DLD1 (cell line): ENCODE measurements at regions not wholly inside any gene's neighbourhood (a gene's known extent, or its start where the extent isn't known, plus 50 kb on each side); places are given as distances from the start of the nearest gene placed in this dataset.

Source experiments
- in situ Hi-C: cut with HindIII; loops from 2 replicates; pipeline ENCODE4 v1.10.0; 2017; ENCODE audit warnings: low sequenced_read_pairs

DNA sequence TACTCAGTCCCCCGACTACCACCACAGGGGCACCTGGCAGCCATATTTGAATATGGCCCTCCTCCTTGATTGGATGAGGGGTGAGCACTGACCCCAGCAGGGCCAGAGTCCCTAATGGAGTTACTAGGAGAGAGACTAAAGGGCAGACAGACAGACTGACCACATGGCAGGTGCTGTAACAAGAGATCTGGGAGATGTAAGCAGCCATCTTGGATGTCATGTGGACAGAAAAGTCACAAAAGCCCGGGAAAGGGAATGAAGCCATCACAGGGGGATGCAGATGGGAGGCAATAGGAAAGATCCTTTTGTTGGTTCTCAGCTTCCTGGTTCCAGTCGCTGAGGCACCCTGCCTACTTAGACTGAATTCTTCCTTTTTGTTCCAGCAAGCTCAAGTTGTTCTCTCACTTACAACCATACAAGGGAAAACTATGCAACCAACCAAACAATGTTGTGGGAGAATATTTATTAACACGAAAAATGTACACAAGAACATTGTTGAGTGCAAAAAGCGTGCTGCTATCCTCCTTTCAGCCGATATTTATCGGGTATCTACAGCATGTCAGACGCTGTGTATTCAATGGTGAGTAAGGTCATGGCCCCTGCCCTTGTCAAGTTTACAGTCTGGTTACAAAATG, 511.6 kb upstream of the PROK2 start:
- in situ Hi-C loops: no loop called here

DNA sequence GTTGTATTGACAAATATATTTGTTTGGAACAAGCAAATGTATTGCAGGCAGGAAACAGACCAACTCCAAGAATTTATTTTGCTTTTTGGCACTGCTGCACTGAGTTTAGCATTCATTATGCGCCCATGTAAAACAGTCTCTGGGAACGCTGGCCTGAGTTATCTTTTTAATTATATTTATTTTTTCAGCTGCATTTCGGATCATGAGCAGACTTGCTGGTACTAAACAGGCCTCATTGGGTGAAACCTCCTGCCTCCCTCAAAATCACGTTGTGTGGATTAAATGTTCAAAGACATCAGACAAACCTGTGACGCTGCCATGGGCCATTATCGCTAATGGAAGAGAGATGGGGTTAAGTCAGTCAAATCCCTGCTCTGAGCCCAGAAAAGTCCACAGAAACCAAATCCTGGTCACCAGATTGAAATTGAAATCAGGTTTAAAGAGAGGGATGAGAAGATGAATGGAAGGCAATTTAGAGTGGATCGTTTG, 511.1 kb upstream of the PROK2 start:
- in situ Hi-C loops: no loop called here

DNA sequence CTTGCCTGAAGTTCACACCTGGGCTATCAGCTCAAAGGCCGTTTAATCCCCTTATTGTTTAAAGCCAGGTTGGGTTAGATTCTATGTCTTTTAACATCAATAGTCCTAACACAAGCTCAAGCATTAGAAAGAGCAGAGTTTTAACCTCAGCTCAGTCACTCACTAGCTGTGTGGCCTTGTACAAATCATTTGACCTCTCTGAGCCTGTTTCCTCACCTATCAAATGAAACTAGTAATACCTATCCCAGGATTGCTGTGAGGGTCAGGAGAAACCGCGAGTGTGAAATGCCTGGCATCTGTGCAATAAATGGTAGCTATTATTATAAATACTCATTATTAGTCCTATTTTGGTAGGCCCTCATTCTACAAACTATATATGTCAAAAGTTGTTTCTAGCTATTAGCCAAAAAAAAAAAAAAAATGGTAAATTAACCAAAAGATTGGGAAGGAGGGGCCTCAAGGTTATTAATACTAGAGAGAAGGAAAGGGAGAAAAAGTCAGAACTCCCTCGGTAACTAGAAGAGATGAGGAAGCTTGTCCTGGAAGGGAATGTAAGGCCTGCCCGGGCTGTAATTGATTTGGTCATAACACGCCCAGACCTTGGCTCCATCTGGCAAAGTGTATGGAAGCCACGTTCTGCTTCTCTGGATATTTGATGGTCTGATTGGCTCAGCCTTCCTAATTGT, 510.5 kb upstream of the PROK2 start:
- in situ Hi-C loops: no loop called here

DNA sequence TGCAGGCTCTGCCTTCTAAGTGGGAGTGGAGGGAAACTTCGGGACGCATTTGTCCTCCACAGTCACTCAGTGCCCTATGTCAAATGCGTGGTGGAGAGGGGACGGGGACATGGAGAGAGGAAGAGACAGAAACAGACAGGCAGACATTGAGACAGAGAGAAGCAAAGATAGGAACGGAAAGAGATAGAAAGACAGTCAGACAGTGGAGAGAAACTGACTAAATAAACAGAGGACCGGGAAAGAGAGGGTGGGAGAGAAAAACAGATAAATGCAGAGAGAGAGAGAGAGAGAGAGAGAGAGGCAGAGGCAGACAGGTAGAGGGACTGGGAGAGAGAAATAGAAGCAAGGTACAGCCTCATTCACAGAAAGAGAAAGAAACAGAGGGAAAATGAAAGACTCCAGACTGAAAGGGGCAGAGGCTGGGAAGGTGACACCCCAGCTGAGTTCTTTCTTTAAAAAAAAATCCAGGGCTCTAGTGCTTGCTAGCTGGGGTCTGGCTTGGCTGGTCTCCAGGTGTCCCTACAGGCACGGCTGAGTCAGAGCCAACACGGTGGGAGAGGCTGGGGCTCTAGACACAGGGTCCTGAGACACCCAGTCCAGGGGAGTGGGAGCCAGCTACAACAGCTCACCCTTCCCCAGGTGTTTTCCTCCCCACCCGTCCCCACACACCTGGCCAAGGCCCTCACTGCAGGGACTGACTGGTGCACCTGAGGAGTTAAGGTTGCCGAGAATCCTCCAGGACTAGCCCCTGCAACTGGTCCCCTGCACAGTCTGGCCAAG, 506.1 kb upstream of the PROK2 start:
- in situ Hi-C loops: no loop called here

DNA sequence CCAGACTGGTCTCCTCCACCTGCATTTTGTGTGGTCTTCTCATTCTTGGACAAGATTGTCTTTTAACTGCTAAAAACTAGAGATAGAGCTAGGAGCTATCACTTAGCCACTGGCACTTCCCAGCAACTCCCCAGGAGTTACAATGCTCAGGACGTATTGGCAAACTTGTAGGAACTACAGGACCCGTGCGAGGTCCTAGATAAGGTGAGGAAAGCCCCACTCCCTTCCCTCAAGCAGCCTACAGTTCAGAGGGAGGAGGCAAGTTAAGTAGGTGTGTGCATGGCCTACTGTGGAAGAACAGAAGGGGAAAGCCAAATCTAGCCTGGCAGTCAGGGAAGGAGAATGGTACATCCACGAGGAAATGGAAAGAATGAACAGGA, 504.7 kb upstream of the PROK2 start:
- in situ Hi-C loops: no loop called here

DNA sequence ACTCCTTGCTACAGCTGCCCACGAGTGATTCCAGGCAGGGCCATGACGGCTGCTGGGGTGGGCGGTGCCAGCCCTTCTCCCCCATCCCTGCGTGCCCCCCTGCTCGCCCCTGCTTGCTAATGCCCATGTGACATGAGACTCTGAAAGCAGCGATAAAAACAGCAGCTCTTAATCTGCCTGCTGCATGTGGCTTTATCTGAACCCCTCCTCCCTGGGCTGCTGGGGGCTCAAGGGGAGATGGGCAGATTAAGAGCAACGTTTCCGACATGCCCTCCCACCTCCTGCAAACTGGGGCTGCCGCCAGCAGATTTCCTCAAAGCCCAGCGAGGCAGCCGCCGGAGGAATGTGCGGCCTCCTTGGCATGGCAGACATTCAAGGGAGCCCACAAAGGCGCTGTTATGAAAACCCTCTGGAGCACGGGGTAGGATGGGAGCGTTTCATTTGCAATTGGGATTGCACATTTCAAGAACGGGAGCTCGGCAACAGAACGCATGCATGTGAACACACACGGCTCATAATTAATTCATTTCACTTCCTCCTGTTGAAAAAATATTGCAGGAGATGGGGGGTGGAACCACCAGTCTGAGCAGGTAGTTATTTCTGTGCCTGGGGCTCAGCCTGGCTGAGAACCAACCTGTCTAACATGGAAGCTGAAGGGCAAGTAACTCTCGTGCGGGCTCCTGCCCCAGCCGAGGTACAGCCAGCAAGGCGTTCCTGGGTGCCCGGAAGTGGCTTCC, 504.2 kb upstream of the PROK2 start:
- in situ Hi-C loops: no loop called here

DNA sequence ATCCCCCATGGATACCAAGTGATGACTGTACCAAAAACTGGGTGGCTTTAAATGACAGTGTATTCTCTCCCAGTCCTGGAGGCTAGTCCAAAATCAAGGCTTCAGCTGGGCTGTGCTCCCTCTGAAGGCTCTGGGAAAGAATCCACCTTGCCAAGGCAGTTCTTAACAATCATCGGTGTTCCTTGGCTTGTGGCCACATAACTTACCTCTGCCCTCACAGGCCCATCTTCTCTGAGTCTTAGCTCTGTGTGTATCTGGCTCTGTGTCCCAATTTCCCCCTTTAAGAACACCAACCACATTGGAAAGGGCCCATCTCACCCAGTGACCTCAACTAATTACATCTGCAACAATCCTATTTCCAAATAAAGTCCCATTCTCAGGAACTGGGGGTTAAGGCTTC, 503.0 kb upstream of the PROK2 start:
- in situ Hi-C loops: no loop called here

DNA sequence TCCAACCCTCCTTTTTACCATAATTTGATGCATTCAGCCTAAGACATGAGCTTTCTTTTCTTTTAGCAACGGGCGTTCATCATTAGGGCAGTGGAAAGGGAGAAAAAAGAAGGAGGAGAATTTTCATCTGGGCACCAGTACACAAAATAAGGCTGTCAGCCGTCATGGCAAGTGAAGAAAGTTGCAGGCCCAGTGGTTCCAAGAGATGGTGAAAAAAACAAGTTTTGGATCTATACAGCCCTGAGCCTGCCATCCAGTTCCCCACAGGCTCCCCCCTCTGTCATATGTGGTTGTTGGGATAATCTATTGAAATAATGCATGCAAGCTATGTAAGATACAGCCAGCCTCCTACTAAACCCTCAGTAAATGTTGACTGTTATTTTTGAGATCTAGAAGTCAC, 500.6 kb upstream of the PROK2 start:
- in situ Hi-C loops: no loop called here

DNA sequence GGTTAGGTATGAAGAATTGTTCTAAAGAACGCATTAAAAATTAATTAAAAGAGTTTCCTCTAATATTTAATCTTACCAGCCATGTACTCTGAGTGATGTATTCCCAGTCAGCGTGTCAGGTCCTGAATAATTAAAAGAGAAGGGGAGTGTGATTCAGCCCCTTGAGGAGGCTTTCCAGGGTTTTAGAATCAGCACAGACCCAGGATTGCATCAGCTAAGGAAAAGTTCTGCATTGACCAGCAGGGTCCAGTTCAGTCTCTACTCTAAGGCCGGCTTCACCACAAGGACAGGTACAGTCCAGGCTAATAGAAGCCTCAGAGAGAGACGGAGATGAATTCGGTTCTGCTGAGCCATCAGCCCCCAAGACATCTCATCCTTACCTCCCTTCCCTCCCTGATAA, 499.5 kb upstream of the PROK2 start:
- in situ Hi-C loops: no loop called here

DNA sequence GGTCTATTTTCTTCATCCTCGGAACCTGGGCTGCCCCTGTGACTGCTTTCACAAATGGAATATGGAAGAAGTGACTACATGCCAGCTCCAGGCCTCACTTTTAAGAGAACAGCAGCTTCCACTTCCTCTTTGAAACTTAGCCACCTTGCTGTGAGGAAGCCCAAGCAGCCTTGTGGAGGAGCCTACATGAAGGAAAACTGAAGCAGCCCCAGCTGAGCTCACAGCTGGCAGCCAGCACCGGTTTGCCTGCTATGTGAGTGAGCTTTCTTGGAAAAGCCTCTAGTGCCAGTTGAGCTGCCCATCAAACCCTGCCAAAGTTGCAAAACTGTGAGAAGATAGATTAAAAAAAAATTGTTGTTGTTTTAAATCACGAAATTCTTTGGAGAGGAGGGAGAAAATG, 498.0 kb upstream of the PROK2 start:
- in situ Hi-C loops: no loop called here

DNA sequence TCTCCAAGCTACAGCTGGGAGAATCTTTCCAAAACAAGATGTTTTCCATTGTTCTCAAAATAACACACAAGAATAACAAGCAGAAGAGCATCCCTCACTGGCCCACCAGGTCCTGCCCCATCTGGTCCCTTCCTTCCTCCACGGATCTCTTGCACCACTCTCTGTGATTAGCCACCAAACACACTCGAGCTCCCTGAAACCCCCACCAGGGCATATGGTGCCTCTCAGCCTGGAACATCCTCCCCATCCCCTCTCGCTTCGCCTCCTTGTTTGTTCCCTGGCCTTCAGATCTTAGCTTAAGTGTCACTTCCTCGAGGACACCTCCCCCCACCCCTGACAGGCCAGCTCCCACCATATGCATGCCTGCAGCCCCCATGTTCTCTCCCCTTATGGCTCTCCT, 496.6 kb upstream of the PROK2 start:
- in situ Hi-C loops: no loop called here

DNA sequence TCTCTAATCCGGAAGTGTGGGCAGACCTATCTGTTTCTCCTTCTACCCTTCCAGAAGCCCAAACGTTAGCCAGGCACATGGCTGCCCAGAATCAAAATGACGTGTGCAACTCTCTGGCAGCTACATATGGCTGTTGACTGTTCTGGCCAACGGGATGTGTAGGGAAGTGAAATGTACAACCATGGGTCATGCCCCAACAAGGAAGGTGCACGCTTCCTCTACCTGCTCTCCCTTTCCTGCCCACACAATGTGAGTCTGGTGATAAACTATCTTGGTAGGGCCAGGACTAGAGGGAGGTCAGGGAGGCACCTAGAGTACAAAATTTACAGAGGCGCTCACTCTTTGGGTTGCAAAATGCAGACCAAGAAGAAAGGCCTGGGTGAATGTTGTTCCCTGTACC, 495.9 kb upstream of the PROK2 start:
- in situ Hi-C loops: no loop called here

DNA sequence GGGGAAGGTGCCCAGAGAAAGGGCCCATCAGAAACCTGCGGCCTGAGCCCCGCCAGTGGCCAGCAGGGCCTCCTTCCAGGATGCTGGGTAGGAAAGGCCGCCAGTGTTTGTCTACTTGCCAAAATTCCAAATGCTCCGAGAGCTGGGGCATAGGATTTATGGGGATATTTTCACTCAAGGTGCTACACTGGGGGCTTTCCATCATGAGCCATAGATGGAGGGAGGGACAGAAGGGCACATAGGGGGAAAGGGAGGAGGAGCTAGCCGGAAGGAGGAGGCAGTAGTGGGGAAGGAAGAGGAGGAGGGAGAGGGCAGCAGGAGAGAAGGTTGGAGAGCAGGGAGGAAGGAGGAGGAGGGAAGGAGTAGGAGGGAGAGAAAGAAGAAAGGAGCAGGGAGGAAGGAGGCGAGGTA, 494.7 kb upstream of the PROK2 start:
- in situ Hi-C loops: no loop called here

DNA sequence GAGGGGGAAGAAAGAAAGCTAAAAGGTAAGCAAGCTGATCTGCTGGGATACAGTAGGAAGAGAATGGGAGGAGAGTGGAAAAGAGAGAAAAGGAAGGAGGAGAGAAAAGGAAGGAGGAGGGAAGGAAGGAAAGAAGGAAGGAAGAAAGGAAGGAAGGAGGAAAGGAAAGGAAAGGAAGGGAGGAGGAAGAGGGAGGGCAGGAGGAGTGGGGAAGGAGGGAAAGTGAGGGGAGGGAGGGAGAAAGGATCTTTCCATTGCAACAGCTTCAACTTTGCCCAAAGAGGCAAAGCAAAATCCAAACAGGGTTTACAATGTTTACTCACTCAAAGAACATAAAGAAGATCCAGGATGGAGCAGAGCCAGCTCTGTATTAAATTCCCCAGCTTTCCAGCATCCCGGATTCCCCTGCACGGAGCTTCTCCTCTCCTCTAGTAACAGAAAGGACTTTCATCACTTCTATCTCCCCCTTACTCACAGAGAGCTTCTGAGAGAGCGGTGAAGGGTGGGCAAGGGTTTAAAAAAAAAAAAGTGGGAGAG, 494.2 kb upstream of the PROK2 start:
- in situ Hi-C loops: no loop called here

DNA sequence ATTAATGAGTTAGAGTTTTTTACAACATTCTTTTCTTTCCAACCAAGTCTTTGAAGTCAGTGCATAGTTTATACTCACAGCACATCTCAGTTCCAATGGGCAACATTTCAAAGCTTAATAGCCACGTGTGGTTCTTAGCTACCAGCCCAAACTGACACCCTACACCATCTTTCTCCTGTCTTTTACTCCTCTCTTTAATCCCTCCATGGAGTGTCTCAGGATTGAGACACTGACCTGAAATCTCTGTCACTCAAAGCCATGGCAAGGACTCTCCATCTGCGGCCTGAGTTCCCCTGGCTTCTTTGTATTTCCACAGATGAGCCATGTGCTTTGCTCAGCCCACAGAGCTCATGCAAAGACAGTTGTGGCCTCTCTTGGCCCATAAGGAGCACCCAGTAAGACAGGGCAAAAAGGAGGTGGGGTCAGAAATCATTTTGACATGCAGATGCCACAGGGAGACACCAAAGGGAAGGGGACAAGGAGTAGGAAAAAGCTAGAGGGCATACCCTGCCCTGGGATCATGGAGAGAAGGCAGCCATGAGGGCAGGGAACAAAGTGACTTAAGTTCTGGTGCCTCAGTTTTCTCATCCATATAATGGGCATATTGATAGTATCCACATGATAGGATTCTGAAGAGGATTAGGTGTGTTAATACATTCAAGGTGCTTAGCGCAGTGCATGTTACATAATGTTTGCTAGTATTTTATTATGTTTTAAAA, 493.6 kb upstream of the PROK2 start:
- in situ Hi-C loops: no loop called here

DNA sequence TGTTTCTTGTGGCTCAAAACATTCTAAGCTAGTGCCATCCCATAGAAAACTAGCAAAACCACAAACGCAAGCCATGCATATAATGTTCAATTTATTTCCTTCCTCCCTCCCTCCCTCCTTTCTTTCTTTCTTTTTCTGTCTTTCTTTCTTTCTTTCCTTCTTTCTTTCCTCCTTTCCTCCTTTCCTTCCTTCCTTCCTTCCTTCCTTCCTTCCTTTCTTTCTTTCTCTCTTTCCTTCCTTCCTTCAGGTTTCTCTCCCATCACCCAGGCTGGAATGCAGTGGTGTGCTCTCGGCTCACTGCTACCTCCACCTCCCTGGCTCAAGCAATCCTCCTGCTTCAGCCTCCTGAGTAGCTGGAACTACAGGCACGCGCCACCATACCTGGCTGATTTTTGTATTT, 492.8 kb upstream of the PROK2 start:
- in situ Hi-C loops: no loop called here

DNA sequence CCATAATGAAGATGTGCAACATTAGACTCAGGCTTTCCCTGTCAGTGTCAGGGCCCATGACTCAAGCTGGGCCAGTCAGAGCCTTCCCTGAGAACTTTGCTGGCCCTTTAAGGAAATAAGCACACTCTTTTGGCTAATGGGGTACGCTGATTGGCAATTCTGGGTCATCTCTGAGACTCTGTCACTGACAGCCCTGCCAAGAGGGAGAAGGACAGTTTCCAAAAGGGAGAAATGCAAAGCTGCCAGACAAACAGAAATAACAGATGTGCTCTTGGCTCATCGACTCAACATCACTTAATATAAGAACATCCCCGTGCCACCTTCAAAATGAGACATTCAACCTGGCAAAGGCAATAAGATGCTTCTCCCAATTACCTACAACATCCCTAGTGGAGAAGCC, 491.9 kb upstream of the PROK2 start:
- in situ Hi-C loops: no loop called here

DNA sequence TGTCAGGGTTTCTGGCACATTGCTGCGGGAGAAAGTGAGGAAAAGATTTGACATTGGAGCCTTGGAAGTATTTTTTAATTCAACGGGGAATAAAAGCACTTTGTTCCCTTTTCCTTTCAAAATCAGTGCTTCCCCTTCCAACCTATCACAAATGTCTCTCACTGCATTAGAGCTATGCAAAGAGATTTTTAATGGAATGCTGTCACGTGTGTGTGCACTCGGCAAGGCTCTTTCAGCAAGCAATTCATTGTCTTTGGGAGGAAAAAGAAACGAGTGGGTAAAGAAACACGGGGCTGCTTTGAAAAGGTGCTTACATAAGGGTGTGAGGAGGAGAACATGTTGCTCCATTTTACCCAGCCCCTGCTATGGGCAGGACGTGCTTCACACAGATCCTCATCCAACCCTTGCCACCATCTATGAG, 490.4 kb upstream of the PROK2 start:
- in situ Hi-C loops: no loop called here

DNA sequence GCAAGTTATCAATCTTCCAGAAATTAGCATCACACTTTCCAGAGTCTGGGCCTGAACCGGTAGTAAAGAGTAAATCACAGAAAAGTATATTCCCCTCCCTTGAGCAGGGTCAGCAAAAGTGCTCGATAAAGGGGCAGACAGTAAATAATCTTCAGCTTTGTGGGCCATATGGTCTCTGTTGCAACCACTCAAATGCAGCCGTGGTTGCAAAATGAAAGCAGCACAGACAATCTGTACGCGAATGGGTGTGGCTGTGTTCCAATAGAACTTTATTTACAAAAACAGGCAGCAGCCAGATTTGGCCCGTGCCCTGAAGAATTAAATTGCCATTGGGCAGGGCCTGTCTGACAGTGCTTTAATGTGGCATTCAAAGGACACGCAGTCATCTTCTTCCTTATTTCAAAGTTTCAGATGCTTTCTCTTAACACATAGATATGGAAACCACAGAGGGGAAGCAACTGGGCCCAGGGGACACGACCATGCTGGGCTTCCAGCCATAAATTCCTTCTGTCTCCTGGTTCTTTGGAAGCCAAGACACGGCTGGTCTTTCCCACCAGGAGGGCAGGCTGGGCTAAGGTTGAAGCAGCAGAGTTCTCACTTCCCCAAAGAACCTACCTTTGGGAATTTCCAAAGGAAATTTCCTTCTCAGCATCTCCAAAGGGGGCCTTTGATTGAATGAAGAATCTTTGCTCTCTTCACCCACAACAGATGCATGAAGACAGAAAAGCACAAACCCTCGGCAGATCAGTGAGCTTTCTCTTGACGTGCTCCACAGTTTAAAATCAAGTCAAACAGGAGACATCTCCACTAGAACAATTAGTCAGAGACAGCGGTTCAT, 489.8 kb upstream of the PROK2 start:
- in situ Hi-C loops: no loop called here

DNA sequence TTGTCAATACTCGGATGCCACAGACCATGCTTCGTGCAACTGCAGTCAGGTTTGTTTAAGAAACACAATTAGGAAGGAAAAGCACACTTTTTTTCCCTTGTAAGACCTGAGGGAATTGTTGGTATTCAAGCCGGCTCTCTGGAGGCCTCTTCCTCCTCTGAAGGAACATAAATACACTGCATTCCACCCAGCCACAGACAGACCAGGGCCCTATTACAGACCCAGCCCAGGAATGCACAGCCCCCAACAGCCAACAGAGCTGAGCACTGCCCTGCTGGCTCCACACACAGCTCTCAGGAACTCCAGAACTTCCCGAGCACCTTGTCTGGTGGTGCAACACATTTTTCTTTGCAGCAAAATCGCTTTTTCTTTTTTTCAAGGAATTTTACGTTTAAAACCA, 488.7 kb upstream of the PROK2 start:
- in situ Hi-C loops: no loop called here
